HCT116 (cell line): ENCODE measurements at regions not wholly inside any gene's neighbourhood (a gene's known extent, or its start where the extent isn't known, plus 50 kb on each side); places are given as distances from the start of the nearest gene placed in this dataset.

Experiments
- ATAC-seq: fragments of 200-7000 bp; cut with Tn5 transposase; 2 replicates; pipeline ENCODE4 v1.9.1; 2020; ENCODE audit warnings: mild to moderate bottlenecking, moderate library complexity
- BruUV-seq: library from RNA; stranded (reverse); fragments of 400-500 nt; replicated peaks from 2 replicates; lab custom pipeline; 2021; lab: Mats Ljungman, UMichigan
- CTCF ChIA-PET: fragments of 300-600 bp; sonication (Branson Sonifier 250); formaldehyde crosslinking; loops from one replicate; lab custom pipeline; 2021; ENCODE audit warnings: antibody characterized with exemption; lab: Charles Lee
- POLR2A ChIA-PET: fragments of 300-600, 350-600 bp; sonication (Branson Sonifier 250); formaldehyde crosslinking; loops from one replicate; lab custom pipeline; 2021; ENCODE audit warnings: antibody characterized with exemption; lab: Charles Lee
- RAD21 ChIA-PET, 2 experiments: fragments of 300-600 bp; sonication (Branson Sonifier 250); formaldehyde crosslinking; loops; one replicate each; lab custom pipeline; 2023; ENCODE audit warnings: low total read pairs in 2 of 2; ENCODE audit not compliant: uncharacterized antibody in 2 of 2, unreplicated experiment in 2 of 2, low non-redundant PET in 1 of 2; lab: Charles Lee
- DNase-seq: peaks from one replicate; pipeline ENCODE4 v3.0.0-alpha.2; 2010; ENCODE audit warnings: low read depth, low spot score
- H2AFZ ChIP-seq: fragments of 200-600 bp; shearing (Covaris generic), sonication (generic); 2 replicates; pipeline ENCODE4 v1.6.1; 2017; ENCODE audit warnings: low read depth, mixed run types, mixed read lengths, antibody characterized with exemption, low read length; ENCODE audit not compliant: poor library complexity, severe bottlenecking
- H3K27ac ChIP-seq: 2 replicates; pipeline ENCODE4 v1.5.1; 2012; ENCODE audit warnings: low read depth, low read length
- H3K27me3 ChIP-seq: fragments of 200-600 bp; sonication (generic); 2 replicates; pipeline ENCODE4 v1.6.1; 2016; ENCODE audit warnings: mixed run types, low read length, mixed read lengths; ENCODE audit not compliant: insufficient read depth
- H3K36me3 ChIP-seq, 2 experiments: fragments of 200-500 bp in 1 of 2; fragments of 200-600 bp in 1 of 2; sonication (Bioruptor generic) in 1 of 2; sonication (generic) in 1 of 2; 2 replicates each; pipeline versions ENCODE4 v1.5.1 to v1.6.1; 2014 to 2016; ENCODE audit warnings: low read length in 2 of 2, inconsistent platforms in 1 of 2, mixed read lengths in 1 of 2, mixed run types in 1 of 2; ENCODE audit not compliant: insufficient read depth in 2 of 2, control insufficient read depth in 1 of 2
- H3K4me1 ChIP-seq, 2 experiments: fragments of 200-600 bp in 1 of 2; sonication (generic) in 1 of 2; 2 replicates each; pipeline versions ENCODE4 v1.5.1 to v1.6.1; 2012 to 2017; ENCODE audit warnings: low read length in 2 of 2, inconsistent platforms in 1 of 2, mild to moderate bottlenecking in 1 of 2, mixed read lengths in 1 of 2, mixed run types in 1 of 2, moderate library complexity in 1 of 2; ENCODE audit not compliant: insufficient read depth in 2 of 2, control insufficient read depth in 1 of 2
- H3K4me2 ChIP-seq: fragments of 200-600 bp; sonication (generic); 2 replicates; pipeline ENCODE4 v1.6.1; 2017; ENCODE audit warnings: mixed run types, low read length, mixed read lengths
- H3K4me3 ChIP-seq, 2 experiments: fragments of 200-600 bp in 1 of 2; sonication (generic) in 1 of 2; replicated peaks in 1 of 2; 2 replicates each; pipeline ENCODE4 v1.5.1; 2011 to 2016; ENCODE audit warnings: low read length in 2 of 2, control low read depth in 1 of 2, low read depth in 1 of 2, mild to moderate bottlenecking in 1 of 2, mixed read lengths in 1 of 2, mixed run types in 1 of 2
- H3K79me2 ChIP-seq: fragments of 200-600 bp; sonication (generic); 2 replicates; pipeline ENCODE4 v1.6.1; 2017; ENCODE audit warnings: mild to moderate bottlenecking, mixed run types, low read length, moderate library complexity, mixed read lengths; ENCODE audit not compliant: insufficient read depth
- H3K9ac ChIP-seq: fragments of 200-600 bp; sonication (generic); 2 replicates; pipeline ENCODE4 v1.6.1; 2016; ENCODE audit warnings: low read length, mixed read lengths
- H3K9me2 ChIP-seq: fragments of 200-600 bp; sonication (generic), shearing (Covaris generic); 2 replicates; pipeline ENCODE4 v1.6.1; 2017; ENCODE audit warnings: mixed run types, mild to moderate bottlenecking, moderate library complexity; ENCODE audit not compliant: insufficient read depth
- H3K9me3 ChIP-seq, 2 experiments: fragments of 200-500 bp in 1 of 2; fragments of 200-600 bp in 1 of 2; sonication (Bioruptor generic) in 1 of 2; sonication (generic) in 1 of 2; 2 replicates each; pipeline ENCODE4 v1.6.1; 2014 to 2017; ENCODE audit warnings: low read length in 2 of 2, mixed read lengths in 2 of 2, inconsistent platforms in 1 of 2, low read depth in 1 of 2, mild to moderate bottlenecking in 1 of 2, mixed run types in 1 of 2, moderate library complexity in 1 of 2; ENCODE audit not compliant: control insufficient read depth in 1 of 2, insufficient read depth in 1 of 2
- H4K20me1 ChIP-seq: fragments of 200-600 bp; sonication (generic), shearing (Covaris generic); 2 replicates; pipeline ENCODE4 v1.6.1; 2017; ENCODE audit warnings: mixed run types, mild to moderate bottlenecking, moderate library complexity; ENCODE audit not compliant: insufficient read depth
- CTCF ChIP-seq, 3 experiments: fragments of 200-600 bp in 1 of 3; sonication (generic) in 1 of 3; IDR thresholded peaks in 2 of 3; conservative IDR thresholded peaks in 1 of 3; 2 replicates each; pipeline ENCODE4 v1.5.1; 2012 to 2017; ENCODE audit warnings: low read depth in 2 of 3, low read length in 2 of 3, antibody characterized with exemption in 1 of 3, borderline replicate concordance in 1 of 3, control low read depth in 1 of 3, mild to moderate bottlenecking in 1 of 3, mixed read lengths in 1 of 3, mixed run types in 1 of 3, moderate library complexity in 1 of 3; ENCODE audit not compliant: insufficient read depth in 1 of 3
- ELF1 ChIP-seq: IDR thresholded peaks from 2 replicates; pipeline ENCODE4 v1.6.1; 2012; ENCODE audit warnings: low read depth, borderline replicate concordance
- EZH2phosphoT487 ChIP-seq: fragments of 200-600 bp; IDR thresholded peaks from 2 replicates; pipeline ENCODE4 v1.6.1; 2018; ENCODE audit warnings: antibody characterized with exemption, borderline replicate concordance
- JUND ChIP-seq: IDR thresholded peaks from 2 replicates; pipeline ENCODE4 v1.6.1; 2012
- MAX ChIP-seq: IDR thresholded peaks from 2 replicates; pipeline ENCODE4 v1.6.1; 2012
- POLR2A ChIP-seq: IDR thresholded peaks from 2 replicates; pipeline ENCODE4 v1.7.0; 2011; ENCODE audit warnings: borderline replicate concordance; ENCODE audit not compliant: insufficient read depth, insufficient read length; ENCODE audit errors: extremely low read depth
- POLR2AphosphoS5 ChIP-seq: IDR thresholded peaks from 2 replicates; pipeline ENCODE4 v1.6.1; 2011; ENCODE audit warnings: mild to moderate bottlenecking, low read depth, low read length, moderate library complexity
- RAD21 ChIP-seq: IDR thresholded peaks from 2 replicates; pipeline ENCODE4 v1.6.1; 2012; ENCODE audit warnings: low read depth, mild to moderate bottlenecking
- SP1 ChIP-seq: IDR thresholded peaks from 2 replicates; pipeline ENCODE4 v1.6.1; 2012; ENCODE audit warnings: low read depth
- SRF ChIP-seq: IDR thresholded peaks from 2 replicates; pipeline ENCODE4 v1.6.1; 2012; ENCODE audit warnings: low read depth
- ZNF274 ChIP-seq: fragments of 200-500 bp; sonication (Bioruptor generic); IDR thresholded peaks from 2 replicates; pipeline ENCODE4 v1.6.1; 2014; ENCODE audit warnings: mild to moderate bottlenecking, low read depth, low read length, inconsistent platforms
- intact Hi-C: fragments of 100-400 bp; cut with micrococcal nuclease; formaldehyde crosslinking; loops from 2 replicates; pipeline ENCODE4 v1.10.0; 2022

GRCh38 chr14:97539411-97539795 is 742.2 kb downstream of the VRK1 start:
- no peak for DNase-seq
- H4K20me1 ChIP-seq, result no peaks in the 10 kb centered on the region
- RAD21 ChIA-PET, result no interaction called here
- no peaks in the 10 kb centered on the region for H3K9me3 ChIP-seq
- H3K36me3 ChIP-seq, result no peaks in the 10 kb centered on the region
- no peak overlapping the region for H2AFZ ChIP-seq
- peaks cover 7% of the 10 kb centered on the region; the same call in 1 of the 2 replicates for H3K27me3 ChIP-seq
- CTCF ChIA-PET, result no interaction called here
- POLR2A ChIA-PET, result no interaction called here
- peaks cover 0 to 4% of the 10 kb centered on the region in 2 experiments; a peak in 1 of 4 replicates for H3K4me1 ChIP-seq
- intact Hi-C loops, result no loop called here
- H3K4me3 ChIP-seq, result no peak overlapping the region
- no peak for TF ChIP-seq SP1
- TF ChIP-seq MAX, result no peak
- TF ChIP-seq SRF, result no peak
- TF ChIP-seq JUND, result no peak
- no peak for TF ChIP-seq CTCF (IDR thresholded peaks at IDR 0.05 in 2 of 3, conservative IDR thresholded peaks at IDR 0.05 in 1 of 3; ENCODE audit: borderline replicate concordance in 1 of 3, insufficient read depth in 1 of 3, low read depth in 2 of 3, low read length in 2 of 3)
- no peak for TF ChIP-seq RAD21
- no peak for TF ChIP-seq ELF1
- TF ChIP-seq POLR2AphosphoS5, result no peak
- TF ChIP-seq POLR2A, result no peak
- no peak for TF ChIP-seq EZH2phosphoT487
- TF ChIP-seq ZNF274, result no peak
- H3K27ac ChIP-seq, result no peak overlapping the region
- H3K79me2 ChIP-seq, result no peaks in the 10 kb centered on the region
- no peaks in the 10 kb centered on the region for H3K9me2 ChIP-seq
- no peak overlapping the region for H3K9ac ChIP-seq
- no peak overlapping the region for H3K4me2 ChIP-seq
- no TSS peak for BruUV-seq
- ATAC-seq, result no peak
